Naive thymus-derived CD4-positive, alpha-beta T cell (primary cell): ENCODE measurements at regions not wholly inside any gene's neighbourhood (a gene's known extent, or its start where the extent isn't known, plus 50 kb on each side); places are given as distances from the start of the nearest gene placed in this dataset.
"Not testable (repeated sequence)": the region's sequence is repeated elsewhere in the genome, so short reads cannot be mapped to it uniquely, and the experiment has no call there.

Source experiments
- ATAC-seq: fragments of 150-1000 bp; cut with Tn5 transposase; 2 replicates; pipeline ENCODE4 v1.10.0; 2021; ENCODE audit warnings: mild to moderate bottlenecking, moderate library complexity
- CTCF ChIA-PET: fragments of 350-600 bp; sonication (Branson Sonifier 250); formaldehyde crosslinking; loops from one replicate; lab custom pipeline; 2021; ENCODE audit warnings: antibody characterized with exemption; lab: Charles Lee
- POLR2A ChIA-PET: fragments of 350-600 bp; sonication (Branson Sonifier 250); formaldehyde crosslinking; loops from one replicate; lab custom pipeline; 2021; ENCODE audit warnings: antibody characterized with exemption, inconsistent platforms; lab: Charles Lee
- DNase-seq, 9 donors: peaks; one replicate each; pipeline versions ENCODE4 v3.0.0 to v3.0.0-alpha.2; 2020 to 2022; ENCODE audit warnings: mixed read lengths in 1 of 9
- H3K27ac ChIP-seq: one replicate; pipeline ENCODE4 v1.7.0; 2013; ENCODE audit warnings: mild to moderate bottlenecking, low read depth, low read length, moderate library complexity
- H3K27me3 ChIP-seq, 2 donors: one replicate each; pipeline ENCODE4 v1.7.0; 2013; ENCODE audit warnings: low read length in 2 of 2, mild to moderate bottlenecking in 2 of 2, moderate library complexity in 2 of 2; ENCODE audit not compliant: control insufficient read depth in 2 of 2, insufficient read depth in 2 of 2
- H3K36me3 ChIP-seq, 3 experiments: 1 replicate in 2 of 3; 2 replicates in 1 of 3; pipeline ENCODE4 v1.7.0; 2013; ENCODE audit warnings: low read length in 3 of 3, mild to moderate bottlenecking in 3 of 3, moderate library complexity in 1 of 3; ENCODE audit not compliant: insufficient read depth in 3 of 3, control insufficient read depth in 2 of 3
- H3K4me1 ChIP-seq, 2 donors: one replicate each; pipeline ENCODE4 v1.7.0; 2013; ENCODE audit warnings: low read length in 2 of 2, mild to moderate bottlenecking in 2 of 2, moderate library complexity in 1 of 2; ENCODE audit not compliant: control insufficient read depth in 2 of 2, insufficient read depth in 2 of 2
- H3K4me3 ChIP-seq: 2 replicates; pipeline ENCODE4 v1.7.0; 2013; ENCODE audit warnings: mild to moderate bottlenecking, low read length
- H3K9me3 ChIP-seq, 3 experiments: 1 replicate in 2 of 3; 2 replicates in 1 of 3; pipeline ENCODE4 v1.7.0; 2013; ENCODE audit warnings: low read length in 3 of 3; ENCODE audit not compliant: control insufficient read depth in 2 of 3
- H3K27ac Mint-ChIP-seq, 9 donors: one replicate each; pipeline ENCODE4 v1.8.0; 2020 to 2022; ENCODE audit warnings: mixed read lengths in 9 of 9, mild to moderate bottlenecking in 8 of 9, moderate library complexity in 5 of 9, inconsistent platforms in 2 of 9
- H3K27me3 Mint-ChIP-seq, 5 donors: one replicate each; pipeline ENCODE4 v1.8.0; 2021 to 2022; ENCODE audit warnings: mixed read lengths in 5 of 5, mild to moderate bottlenecking in 1 of 5
- H3K36me3 Mint-ChIP-seq, 5 donors: one replicate each; pipeline ENCODE4 v1.8.0; 2020 to 2022; ENCODE audit warnings: mixed read lengths in 5 of 5, mild to moderate bottlenecking in 3 of 5, inconsistent platforms in 1 of 5
- H3K4me1 Mint-ChIP-seq, 7 donors: one replicate each; pipeline ENCODE4 v1.8.0; 2020 to 2022; ENCODE audit warnings: mixed read lengths in 7 of 7, mild to moderate bottlenecking in 3 of 7, inconsistent platforms in 1 of 7
- H3K4me3 Mint-ChIP-seq, 10 donors: one replicate each; pipeline ENCODE4 v1.8.0; 2020 to 2022; ENCODE audit warnings: mild to moderate bottlenecking in 10 of 10, mixed read lengths in 10 of 10, moderate library complexity in 6 of 10, inconsistent platforms in 2 of 10
- H3K9me3 Mint-ChIP-seq, 11 donors: one replicate each; pipeline ENCODE4 v1.8.0; 2020 to 2022; ENCODE audit warnings: mixed read lengths in 11 of 11, mild to moderate bottlenecking in 4 of 11, inconsistent platforms in 1 of 11, moderate library complexity in 1 of 11
- intact Hi-C, 2 donors: fragments of 100-400 bp; cut with micrococcal nuclease; formaldehyde crosslinking; loops; one replicate each; pipeline ENCODE4 v1.15.1; 2023

GRCh38 chr15:36160351-36160750, 419.1 kb upstream of the CDIN1 start:
- Histone ChIP-seq H3K9me3 (no peaks in the 10 kb centered on the region), H3K4me3 (no peak overlapping the region), H3K36me3 (no peaks in the 10 kb centered on the region), H3K27ac (no peak overlapping the region), H3K4me1 (no peaks in the 10 kb centered on the region), H3K27me3 (no peaks in the 10 kb centered on the region)
- no peak overlapping the region for H3K4me3 Mint-ChIP-seq
- no peak overlapping the region for H3K27ac Mint-ChIP-seq
- H3K9me3 Mint-ChIP-seq, result peaks cover 0 to 11% (median 3%) of the 10 kb centered on the region in 11 donors
- H3K4me1 Mint-ChIP-seq, result peaks cover 0 to 1% (median 0%) of the 10 kb centered on the region in 7 donors
- DNase-seq, result no peak
- ChIA-PET CTCF (no interaction called here), POLR2A (no interaction called here)
- no peak for ATAC-seq
- peaks cover 0 to 9% (median 0%) of the 10 kb centered on the region in 5 donors for H3K36me3 Mint-ChIP-seq
- intact Hi-C loops, result no loop called here
- H3K27me3 Mint-ChIP-seq, result peaks cover 0 to 12% (median 0%) of the 10 kb centered on the region in 5 donors

- Histone ChIP-seq H3K27me3 (no peaks in the 10 kb centered on the region), H3K4me3 (no peak overlapping the region), H3K27ac (no peak overlapping the region), H3K9me3 (no peaks in the 10 kb centered on the region), H3K4me1 (no peaks in the 10 kb centered on the region), H3K36me3 (no peaks in the 10 kb centered on the region)
- CTCF ChIA-PET, result no interaction called here
- no peak for DNase-seq
- intact Hi-C loops, result no loop called here
- Mint-ChIP-seq H3K27me3 (peaks cover 0 to 12% (median 0%) of the 10 kb centered on the region in 5 donors), H3K27ac (no peak overlapping the region), H3K4me1 (no peaks in the 10 kb centered on the region), H3K36me3 (peaks cover 0 to 9% (median 0%) of the 10 kb centered on the region in 5 donors), H3K9me3 (peaks cover 0 to 11% (median 5%) of the 10 kb centered on the region in 11 donors), H3K4me3 (no peak overlapping the region)
- POLR2A ChIA-PET, result no interaction called here
- no peak for ATAC-seq
These were observed 418.3 kb upstream of the CDIN1 start for GRCh38 chr15:36161108-36161507.

- Mint-ChIP-seq H3K27me3 (peaks cover 0 to 12% (median 0%) of the 10 kb centered on the region in 5 donors), H3K9me3 (peaks cover 0 to 11% (median 5%) of the 10 kb centered on the region in 11 donors), H3K36me3 (peaks cover 0 to 9% (median 0%) of the 10 kb centered on the region in 5 donors), H3K4me1 (no peaks in the 10 kb centered on the region), H3K27ac (no peak overlapping the region), H3K4me3 (no peak overlapping the region)
- ChIA-PET POLR2A (no interaction called here), CTCF (no interaction called here)
- ATAC-seq (no peak), DNase-seq (no peak)
- Histone ChIP-seq H3K36me3 (no peaks in the 10 kb centered on the region), H3K27ac (no peak overlapping the region), H3K4me3 (no peak overlapping the region), H3K27me3 (no peaks in the 10 kb centered on the region), H3K4me1 (no peaks in the 10 kb centered on the region), H3K9me3 (no peaks in the 10 kb centered on the region)
- intact Hi-C loops, result no loop called here
These were observed 417.6 kb upstream of the CDIN1 start for GRCh38 chr15:36161771-36162212.

- H3K4me3 ChIP-seq, H3K27ac ChIP-seq, H3K27ac Mint-ChIP-seq, CTCF ChIA-PET, H3K9me3 ChIP-seq, DNase-seq, H3K4me1 ChIP-seq, H3K4me3 Mint-ChIP-seq, H3K36me3 ChIP-seq, POLR2A ChIA-PET, H3K27me3 Mint-ChIP-seq, H3K36me3 Mint-ChIP-seq, H3K27me3 ChIP-seq, H3K9me3 Mint-ChIP-seq, intact Hi-C loops, ATAC-seq, H3K4me1 Mint-ChIP-seq: not testable (repeated sequence)
These were observed 415.4 kb upstream of the CDIN1 start for GRCh38 chr15:36163983-36164382.

GRCh38 chr15:36172955-36173354, 406.5 kb upstream of the CDIN1 start:
- H3K4me1 Mint-ChIP-seq, result peaks cover 0 to 1% (median 0%) of the 10 kb centered on the region in 7 donors
- H3K4me3 Mint-ChIP-seq, result no peak overlapping the region
- CTCF ChIA-PET, result no interaction called here
- Histone ChIP-seq H3K4me1 (no peaks in the 10 kb centered on the region), H3K27me3 (no peaks in the 10 kb centered on the region), H3K9me3 (no peaks in the 10 kb centered on the region), H3K36me3 (no peaks in the 10 kb centered on the region), H3K27ac (no peak overlapping the region), H3K4me3 (no peak overlapping the region)
- peaks cover 0 to 3% (median 0%) of the 10 kb centered on the region in 11 donors for H3K9me3 Mint-ChIP-seq
- no peaks in the 10 kb centered on the region for H3K36me3 Mint-ChIP-seq
- H3K27me3 Mint-ChIP-seq, result no peaks in the 10 kb centered on the region
- no peak for DNase-seq
- no peak overlapping the region for H3K27ac Mint-ChIP-seq
- intact Hi-C loops, result no loop called here
- ATAC-seq, result no peak
- POLR2A ChIA-PET, result interaction anchor here (0.6 kb wide), 1 partner anchor 12 kb away, joined by 3 read pairs; no protein-coding TSS in a partner anchor

- DNase-seq (no peak), ATAC-seq (no peak)
- Mint-ChIP-seq H3K27me3 (no peaks in the 10 kb centered on the region), H3K36me3 (no peaks in the 10 kb centered on the region), H3K27ac (no peak overlapping the region), H3K9me3 (peaks cover 0 to 3% (median 0%) of the 10 kb centered on the region in 11 donors), H3K4me1 (peaks cover 0 to 1% (median 0%) of the 10 kb centered on the region in 7 donors), H3K4me3 (no peak overlapping the region)
- CTCF ChIA-PET, result no interaction called here
- H3K4me1 ChIP-seq, result no peaks in the 10 kb centered on the region
- POLR2A ChIA-PET, result no interaction called here
- no peaks in the 10 kb centered on the region for H3K27me3 ChIP-seq
- H3K36me3 ChIP-seq, result no peaks in the 10 kb centered on the region
- H3K9me3 ChIP-seq, result no peaks in the 10 kb centered on the region
- intact Hi-C loops, result no loop called here
- no peak overlapping the region for H3K4me3 ChIP-seq
- H3K27ac ChIP-seq, result no peak overlapping the region
These were observed 404.2 kb upstream of the CDIN1 start for GRCh38 chr15:36175186-36175740.

DNA sequence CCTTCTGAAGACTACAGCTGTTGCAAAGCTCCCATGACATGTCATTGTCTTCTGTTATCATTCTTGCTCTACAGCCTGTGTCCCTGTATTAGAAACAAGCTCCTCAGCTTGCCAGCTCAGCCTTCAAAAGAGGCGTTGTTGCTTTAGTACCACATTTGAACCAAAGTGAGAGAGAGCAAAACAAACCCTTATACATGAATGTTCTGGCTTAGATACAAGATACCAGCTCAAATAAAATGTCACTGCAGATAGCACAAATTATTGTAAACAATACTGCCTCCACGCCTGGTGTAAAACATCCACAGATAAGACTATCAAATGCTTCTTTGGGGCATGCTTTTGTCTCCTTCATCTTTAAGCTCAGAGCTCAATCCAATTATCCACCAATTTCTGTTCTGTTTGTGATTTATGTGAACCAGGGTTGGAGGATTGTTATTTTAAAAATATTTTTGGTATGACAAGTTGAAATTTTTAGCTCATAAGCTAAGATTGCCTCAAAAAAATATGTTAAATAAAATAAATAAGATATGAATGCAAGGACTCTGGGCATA, 403.6 kb upstream of the CDIN1 start:
- DNase-seq (no peak), ATAC-seq (no peak)
- Mint-ChIP-seq H3K9me3 (peaks cover 0 to 3% (median 0%) of the 10 kb centered on the region in 11 donors), H3K27ac (no peak overlapping the region), H3K36me3 (no peaks in the 10 kb centered on the region), H3K4me3 (no peak overlapping the region), H3K4me1 (peaks cover 0 to 1% (median 0%) of the 10 kb centered on the region in 7 donors), H3K27me3 (no peaks in the 10 kb centered on the region)
- POLR2A ChIA-PET, result no interaction called here
- no peak overlapping the region for H3K4me3 ChIP-seq
- H3K36me3 ChIP-seq, result no peaks in the 10 kb centered on the region
- intact Hi-C loops, result no loop called here
- H3K9me3 ChIP-seq, result no peaks in the 10 kb centered on the region
- no peaks in the 10 kb centered on the region for H3K27me3 ChIP-seq
- H3K4me1 ChIP-seq, result no peaks in the 10 kb centered on the region
- no peak overlapping the region for H3K27ac ChIP-seq
- CTCF ChIA-PET, result no interaction called here
